GM21360 (cell line): ENCODE measurements at regions not wholly inside any gene's neighbourhood (a gene's known extent, or its start where the extent isn't known, plus 50 kb on each side); places are given as distances from the start of the nearest gene placed in this dataset.
"Not testable (repeated sequence)": the region's sequence is repeated elsewhere in the genome, so short reads cannot be mapped to it uniquely, and the experiment has no call there.

Experiments used
- ATAC-seq: cut with Tn5 transposase; IDR thresholded peaks from one replicate; pipeline ENCODE4 v1.9.1; 2021; ENCODE audit warnings: mild to moderate bottlenecking, moderate library complexity; ENCODE audit not compliant: unreplicated experiment

DNA sequence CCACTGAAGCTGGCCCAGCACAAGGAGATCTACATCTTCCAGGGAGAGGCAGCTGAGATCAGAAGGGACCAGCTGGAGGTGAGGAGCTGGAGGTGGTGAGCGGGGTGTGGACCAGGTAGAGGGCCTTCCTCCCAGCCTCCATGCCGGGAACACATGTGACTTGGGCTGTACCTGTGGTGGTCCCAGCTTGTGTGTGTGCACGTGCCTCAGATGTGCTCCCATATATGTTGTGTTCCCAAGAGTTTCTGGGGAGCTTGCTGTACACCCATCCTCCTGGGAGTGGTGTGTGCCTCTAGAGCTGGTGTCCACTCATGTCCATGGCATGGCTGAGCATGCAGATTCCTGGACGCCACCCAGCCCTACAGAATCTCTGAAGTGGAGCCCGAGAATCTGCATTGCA is 183.7 kb upstream of the AKAP13 start:
- not testable (repeated sequence) for ATAC-seq

GRCh38 chr15:85197582-85197981 is 182.8 kb upstream of the AKAP13 start:
- ATAC-seq: not testable (repeated sequence)

DNA sequence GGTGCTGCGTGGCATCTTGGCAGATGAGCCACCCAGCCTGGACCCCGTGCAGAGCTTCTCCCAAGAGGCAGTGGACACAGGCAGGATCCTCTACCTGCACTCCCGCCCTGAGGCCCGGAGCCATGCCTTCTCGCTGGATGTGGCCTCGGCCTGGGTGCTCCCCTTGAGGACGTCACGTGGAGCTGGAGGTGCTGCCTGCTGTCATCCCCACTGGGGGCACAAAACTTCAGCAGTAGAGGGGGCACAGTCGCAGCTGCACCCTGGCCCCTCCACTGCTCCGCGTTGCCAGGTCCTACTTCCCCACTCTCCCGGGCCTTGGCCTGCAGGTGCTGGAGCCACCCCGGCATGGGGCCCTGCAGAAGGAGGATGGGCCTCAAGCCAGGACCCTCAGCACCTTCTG is 182.0 kb upstream of the AKAP13 start:
- ATAC-seq: not testable (repeated sequence)

DNA sequence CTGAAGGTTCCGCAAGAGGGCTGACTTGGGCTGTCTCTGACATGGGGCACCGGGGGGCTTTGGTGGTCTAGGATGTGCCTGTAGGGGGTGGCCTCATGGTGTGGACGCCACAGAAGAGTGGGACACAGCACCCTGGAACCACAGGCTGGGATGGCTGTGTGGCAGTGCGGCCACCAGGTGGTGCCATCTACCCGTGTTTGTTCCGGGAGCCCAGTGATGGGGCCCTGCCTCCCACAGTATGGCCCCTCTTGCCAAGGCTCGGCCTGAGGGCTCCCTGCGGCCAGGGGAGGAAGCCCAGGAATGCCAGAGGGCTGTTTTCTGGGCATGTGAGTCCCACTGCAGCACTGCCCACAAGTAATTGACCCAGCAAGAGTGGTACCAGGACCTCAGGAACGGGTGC is 180.2 kb upstream of the AKAP13 start:
- ATAC-seq: peak; percentile 64

DNA sequence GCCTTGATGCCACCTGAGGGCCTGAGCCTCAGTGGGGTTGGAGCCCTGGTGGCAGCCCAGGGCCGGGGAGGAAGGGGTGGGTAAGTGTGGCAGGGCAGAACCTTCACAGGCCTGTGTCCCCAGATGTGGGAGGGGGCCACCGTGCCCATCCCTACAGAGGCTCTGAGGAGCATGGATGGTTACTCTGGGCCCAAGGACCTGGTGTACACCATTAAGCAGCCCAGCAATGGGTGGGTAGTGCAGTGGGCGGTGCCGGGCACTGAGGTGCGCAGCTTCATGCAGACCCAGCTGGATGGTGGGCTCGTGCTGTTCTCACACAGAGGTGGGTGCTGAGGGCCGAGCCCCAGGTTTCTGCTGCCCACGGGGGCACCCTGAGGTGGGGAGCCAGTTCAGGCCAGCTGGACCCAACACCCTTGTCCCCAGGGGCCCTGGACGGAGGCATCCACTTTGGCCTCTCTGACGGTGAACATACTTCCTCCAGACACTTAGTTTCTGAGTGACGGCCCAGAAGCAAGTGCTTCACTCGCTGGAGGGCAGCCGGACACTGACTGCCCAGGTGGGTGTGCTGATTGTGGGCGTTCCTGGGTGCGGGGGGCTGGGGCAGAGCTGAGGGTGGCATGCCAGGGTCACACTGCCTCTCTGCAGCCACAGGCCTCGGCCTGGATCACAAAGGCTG is 179.1 kb upstream of the AKAP13 start:
- ATAC-seq: not testable (repeated sequence)

DNA sequence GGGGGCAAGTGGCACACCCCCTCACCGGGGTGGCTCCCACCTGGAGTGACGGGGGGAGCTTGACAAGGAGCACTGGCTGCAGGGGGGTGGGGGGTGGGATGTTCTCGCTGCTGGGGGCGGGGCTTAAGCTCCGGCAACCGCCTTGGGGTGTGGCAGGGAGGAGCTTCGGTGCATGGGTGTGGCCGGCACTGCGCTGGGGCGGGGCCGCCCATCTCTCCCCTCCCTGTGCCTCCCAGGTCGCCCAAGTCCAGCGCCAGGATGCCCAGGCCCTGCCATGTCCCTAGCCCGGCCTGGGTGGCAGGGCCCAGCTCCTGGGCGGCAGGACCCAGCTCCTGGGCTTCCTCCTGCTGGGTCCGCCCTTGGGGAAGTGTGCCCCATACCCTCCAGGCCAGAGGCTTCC is 175.9 kb upstream of the AKAP13 start:
- not testable (repeated sequence) for ATAC-seq

GRCh38 chr15:85233791-85234325 is 146.5 kb upstream of the AKAP13 start:
- not testable (repeated sequence) for ATAC-seq

DNA sequence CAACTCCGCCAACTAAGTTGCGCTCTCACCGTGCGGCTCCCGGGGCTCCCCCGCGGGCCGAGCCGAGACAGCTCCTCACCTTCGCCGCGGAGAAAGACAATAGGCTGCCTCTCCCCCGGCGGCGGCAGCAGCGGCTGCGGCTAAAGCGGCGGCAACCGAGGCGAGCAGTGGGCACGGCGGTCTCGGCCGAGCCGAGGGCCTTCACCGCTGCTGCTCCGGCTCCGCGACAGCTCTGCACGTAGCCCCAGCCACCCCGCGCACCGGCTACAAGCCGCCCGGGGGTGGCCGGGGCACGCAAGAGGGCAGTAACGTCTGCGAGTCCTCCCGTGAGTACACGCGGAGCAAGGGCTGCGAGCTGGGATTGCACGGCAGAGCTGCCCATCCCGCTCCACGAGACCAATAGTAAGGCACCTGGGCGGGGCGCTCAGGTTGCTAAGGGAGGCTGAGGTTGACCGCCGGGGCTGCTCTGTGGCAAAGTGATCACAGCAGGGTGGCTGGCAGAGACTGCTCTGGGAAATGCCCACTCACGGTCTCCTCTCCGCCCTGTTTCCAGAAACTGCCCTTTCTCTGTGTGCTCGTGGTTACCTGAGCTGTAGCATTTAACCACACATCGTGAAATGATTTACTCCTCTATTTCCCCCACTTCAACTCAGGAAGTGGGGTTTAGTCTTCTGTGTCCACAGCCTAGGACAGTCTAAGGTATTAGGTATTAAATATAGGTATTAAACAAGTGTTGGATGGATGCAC is 145.8 kb upstream of the AKAP13 start:
- ATAC-seq: not testable (repeated sequence)

- not testable (repeated sequence) for ATAC-seq
These were observed 136.3 kb upstream of the AKAP13 start for GRCh38 chr15:85244056-85244455.

DNA sequence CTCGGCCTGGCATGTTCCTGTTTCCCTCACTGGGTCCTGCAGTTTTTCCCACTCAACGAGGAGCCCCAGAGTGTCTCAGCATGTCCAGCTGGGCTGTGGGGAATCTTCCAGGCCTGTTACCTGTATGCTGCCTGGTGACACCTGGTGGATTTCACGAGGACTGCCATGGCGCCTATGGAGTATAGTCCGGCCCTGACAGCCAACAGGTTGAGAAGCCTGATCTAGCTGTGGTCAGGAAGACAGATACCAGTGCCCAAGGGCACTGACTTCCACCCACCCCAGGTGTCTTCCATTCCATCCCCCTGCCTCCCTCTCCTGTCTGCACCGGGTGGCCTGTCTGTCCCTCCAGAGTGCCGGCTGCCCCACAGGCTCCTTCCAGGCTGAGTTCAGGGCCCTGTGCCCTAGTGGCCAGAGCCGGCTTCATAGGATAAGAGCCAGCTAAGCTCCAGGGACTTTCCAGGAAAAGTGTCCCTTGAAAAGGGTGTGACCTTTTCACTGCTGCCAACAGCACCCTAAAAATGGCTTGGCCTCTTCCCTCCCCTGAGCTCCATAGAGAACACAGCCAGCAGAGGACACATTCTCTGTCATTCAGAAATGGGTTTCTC is 129.4 kb upstream of the AKAP13 start:
- not testable (repeated sequence) for ATAC-seq

DNA sequence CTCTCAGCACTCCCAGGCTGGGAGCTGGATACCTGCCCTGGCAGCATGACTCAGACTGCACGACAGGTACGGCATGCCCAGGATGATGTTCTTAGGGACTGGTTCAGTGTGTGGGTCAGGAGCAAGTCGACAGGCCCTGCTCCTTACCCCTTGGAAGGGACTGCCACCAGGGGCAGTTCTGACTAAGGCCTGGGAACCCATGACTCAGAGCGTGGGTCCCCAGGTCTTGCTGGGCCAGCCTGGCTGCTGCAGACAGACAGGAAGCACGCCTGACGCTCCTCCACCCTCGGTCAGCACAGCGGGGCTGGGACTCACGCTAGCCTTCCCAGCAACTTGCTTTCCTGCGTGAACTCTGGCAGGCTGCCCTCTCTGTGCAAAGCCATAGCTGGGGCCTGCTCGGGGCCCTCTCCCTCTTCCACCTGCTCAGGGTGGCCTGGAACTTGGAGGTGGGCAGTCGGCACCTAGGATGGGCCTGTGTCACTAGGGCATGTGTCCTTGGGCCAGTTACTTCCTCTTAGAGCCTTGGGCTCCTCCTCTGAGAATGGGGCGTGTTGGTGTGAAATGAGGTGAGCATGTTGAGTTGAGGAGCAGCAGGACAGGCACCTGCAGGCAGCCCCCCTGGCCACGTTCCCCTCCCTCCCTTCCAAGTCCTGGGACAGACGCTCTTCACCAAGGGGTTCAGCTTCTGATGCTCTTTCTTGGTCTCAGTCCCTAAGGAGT is 127.0 kb upstream of the AKAP13 start:
- ATAC-seq: peak; percentile 74

- ATAC-seq: not testable (repeated sequence)
These were observed 125.4 kb upstream of the AKAP13 start for GRCh38 chr15:85254961-85255360.

DNA sequence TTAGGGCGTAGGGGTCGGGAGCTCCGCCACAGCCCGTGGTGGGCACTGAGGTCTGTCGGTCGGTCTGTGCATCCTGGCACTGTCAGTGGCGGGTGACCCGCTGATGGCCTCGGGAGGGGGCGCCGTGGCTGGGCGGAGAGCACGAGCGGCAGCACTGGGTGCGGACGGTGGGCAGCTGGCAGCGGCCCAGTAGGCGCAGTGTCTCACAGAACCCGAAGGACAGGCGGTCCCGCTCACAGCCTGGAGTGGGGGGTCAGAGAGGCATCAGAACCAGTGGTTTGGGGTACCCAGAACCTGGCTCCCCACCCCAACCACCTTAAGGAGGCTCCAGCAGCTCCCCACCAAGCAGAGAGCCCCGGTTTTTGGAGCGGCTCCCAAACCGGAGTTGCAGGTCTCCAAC is 124.9 kb upstream of the AKAP13 start:
- ATAC-seq: not testable (repeated sequence)

DNA sequence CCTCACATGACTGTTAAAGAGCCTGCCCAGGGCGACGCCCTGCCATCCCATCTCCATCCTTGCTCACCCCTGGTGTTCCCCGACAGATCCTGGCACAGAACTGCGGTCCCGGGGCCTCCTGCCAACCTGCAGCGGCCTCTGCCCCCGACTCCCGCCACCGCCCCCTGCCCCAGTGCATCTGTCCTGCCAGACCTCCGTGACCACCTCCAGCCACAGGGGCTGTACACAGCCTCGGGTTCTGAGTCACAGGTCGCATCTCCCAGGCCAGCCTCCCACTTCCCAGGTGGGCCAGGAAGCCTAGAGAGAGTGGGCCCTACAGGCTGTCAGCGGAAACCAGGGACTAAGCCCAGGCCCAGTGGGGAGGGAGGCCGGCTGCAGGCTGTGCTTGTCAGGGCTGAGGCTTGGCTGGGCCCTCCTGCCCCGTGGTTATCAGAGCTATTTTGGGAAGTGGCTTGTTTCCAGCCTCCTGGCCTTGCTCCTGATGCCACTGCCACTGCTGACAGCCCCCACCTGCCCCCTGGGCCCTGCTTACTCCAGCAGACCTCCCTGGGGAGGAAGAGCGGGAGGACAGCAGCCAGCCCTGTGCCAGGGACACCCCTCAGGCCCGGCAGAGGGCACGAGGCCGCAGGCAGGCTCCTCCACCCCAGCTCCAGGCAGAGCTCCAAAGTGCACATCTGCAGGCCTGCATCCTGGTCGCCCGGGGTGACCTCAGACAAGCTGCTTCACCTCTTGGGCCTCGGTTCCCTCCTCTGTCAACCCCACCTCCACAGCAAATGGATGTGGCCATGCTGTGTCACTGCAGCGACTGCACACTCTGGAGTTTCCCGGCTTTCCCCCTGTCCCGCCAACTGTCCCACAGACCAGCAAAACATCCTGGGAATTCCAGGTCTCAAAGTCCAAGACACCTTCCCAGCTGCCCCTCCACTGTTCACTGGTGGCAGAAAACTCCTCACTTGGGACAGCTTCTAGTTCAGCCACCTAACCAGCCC is 124.1 kb upstream of the AKAP13 start:
- ATAC-seq: not testable (repeated sequence)

DNA sequence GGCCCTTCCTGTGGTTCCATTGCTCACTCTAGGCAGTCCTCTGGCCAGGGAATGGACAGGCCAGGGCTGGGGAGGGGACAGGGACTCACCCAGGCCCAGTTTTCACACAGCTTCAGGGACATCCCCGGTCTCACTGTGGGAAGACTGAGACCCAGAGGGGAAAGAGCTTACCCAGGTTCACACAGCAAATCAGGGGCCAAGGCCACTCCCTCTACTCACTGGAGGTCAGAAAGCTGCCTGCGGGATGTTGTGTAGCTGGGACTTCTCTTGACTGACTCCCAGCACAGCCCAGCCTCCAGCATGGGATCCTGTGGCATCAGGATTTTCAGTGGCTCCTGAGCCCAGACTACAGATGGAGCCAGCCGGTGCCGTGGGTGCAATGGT is 122.3 kb upstream of the AKAP13 start:
- not testable (repeated sequence) for ATAC-seq

GRCh38 chr15:85258559-85259209 is 121.7 kb upstream of the AKAP13 start:
- not testable (repeated sequence) for ATAC-seq

GRCh38 chr15:85260526-85260925 is 119.9 kb upstream of the AKAP13 start:
- not testable (repeated sequence) for ATAC-seq

DNA sequence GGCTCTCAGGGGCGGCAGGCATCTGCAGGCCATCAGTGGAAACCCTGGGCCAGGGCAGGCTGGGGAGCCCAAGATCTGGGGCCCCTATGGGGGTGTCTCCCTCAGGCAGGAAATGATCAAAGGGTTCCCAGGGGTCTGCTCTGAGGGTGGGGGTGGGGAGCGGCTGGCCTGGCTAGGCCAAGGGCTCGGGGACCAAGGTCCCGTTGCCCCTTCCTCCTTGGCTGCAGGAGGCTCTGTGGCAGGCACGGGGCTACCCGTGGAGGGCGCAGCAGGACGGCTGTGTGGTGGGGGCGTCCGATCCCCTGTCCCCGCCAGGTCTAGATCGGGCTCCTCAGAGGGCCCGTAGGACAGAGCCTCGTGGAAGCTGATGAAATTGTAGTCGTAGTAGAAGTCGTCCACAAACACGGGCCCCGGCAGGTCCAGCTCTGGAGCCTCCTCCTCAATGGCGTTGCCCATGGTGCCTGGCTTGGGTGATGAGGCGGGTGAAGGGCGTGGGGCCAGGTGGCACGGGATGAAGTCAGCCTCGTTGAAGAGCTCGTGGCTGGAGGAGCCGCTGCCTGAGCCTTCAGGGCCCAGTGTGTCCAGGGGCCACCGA is 117.8 kb upstream of the AKAP13 start:
- ATAC-seq: not testable (repeated sequence)
